ENCODE measurements at regions not wholly inside any gene's neighbourhood (a gene's known extent, or its start where the extent isn't known, plus 50 kb on each side); places are given as distances from the start of the nearest gene placed in this dataset.

DNA sequence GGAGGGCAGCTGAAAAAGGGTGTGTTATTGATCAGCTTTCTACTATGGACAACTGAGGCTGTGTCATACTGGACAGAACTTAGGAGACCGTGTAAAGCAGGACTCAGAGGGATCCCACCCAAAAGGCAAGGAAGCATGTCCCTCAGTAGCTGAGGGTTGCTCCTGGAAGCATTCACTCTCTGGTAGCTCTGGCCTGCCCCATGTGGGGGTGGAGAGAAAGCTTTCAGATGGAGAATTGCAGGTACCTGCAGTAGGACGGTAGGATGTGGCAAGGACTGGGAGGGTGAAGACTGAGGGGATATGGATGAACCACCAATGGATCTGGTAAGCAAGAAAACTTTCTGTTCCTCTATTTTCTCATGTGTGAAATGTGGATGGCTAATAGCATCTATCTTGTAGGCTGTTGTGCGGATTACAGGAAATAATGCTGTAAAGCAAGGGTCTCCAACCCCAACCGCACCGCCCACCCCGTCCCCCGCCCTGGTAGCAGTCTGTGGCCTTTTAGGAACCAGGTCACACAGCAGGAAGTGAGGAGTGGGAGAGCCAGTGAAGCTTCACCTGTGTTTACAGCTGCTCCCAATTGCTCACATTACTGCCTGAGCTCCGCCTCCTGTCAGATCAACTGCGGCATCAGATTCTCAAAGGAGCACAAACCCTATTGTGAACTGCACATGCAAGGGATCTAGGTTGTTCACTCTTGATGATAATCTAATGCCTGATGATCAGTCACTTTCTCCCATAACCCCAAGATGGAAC is 157.7 kb upstream of the PROK2 start:
- TF ChIP-seq, protein P1, sequence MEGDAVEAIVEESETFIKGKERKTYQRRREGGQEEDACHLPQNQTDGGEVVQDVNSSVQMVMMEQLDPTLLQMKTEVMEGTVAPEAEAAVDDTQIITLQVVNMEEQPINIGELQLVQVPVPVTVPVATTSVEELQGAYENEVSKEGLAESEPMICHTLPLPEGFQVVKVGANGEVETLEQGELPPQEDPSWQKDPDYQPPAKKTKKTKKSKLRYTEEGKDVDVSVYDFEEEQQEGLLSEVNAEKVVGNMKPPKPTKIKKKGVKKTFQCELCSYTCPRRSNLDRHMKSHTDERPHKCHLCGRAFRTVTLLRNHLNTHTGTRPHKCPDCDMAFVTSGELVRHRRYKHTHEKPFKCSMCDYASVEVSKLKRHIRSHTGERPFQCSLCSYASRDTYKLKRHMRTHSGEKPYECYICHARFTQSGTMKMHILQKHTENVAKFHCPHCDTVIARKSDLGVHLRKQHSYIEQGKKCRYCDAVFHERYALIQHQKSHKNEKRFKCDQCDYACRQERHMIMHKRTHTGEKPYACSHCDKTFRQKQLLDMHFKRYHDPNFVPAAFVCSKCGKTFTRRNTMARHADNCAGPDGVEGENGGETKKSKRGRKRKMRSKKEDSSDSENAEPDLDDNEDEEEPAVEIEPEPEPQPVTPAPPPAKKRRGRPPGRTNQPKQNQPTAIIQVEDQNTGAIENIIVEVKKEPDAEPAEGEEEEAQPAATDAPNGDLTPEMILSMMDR (IDR thresholded peaks at IDR 0.05; ENCODE audit: insufficient read depth, low read length, poor library complexity, severe bottlenecking), result no peak
- TF ChIP-seq EZH2phosphoT487 (conservative IDR thresholded peaks at IDR 0.05; ENCODE audit: low read length), result no peak

Data from SU-DHL-6 (cell line).